ENCODE measurements at regions not wholly inside any gene's neighbourhood (a gene's known extent, or its start where the extent isn't known, plus 50 kb on each side); places are given as distances from the start of the nearest gene placed in this dataset.

DNA sequence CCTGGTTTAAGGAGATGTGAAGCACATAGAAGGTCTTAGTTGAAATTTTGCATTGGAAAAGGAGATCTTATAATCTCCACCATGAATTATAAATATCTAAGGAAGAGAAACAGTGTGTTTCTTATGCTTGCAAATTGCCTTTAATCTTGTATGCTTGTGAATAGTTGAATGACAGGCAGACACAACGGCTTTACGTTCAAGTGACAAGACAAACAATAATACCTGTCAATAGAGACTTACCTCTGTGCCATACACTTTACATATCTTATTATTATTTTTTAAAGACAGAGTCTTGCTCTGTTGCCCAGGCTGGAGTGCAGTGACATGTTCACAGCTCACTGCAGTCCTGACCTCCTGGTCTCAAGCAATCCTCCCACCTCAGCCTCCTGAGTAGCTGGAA, 113.7 kb downstream of the QPCT start:
- TF ChIP-seq, protein P1, sequence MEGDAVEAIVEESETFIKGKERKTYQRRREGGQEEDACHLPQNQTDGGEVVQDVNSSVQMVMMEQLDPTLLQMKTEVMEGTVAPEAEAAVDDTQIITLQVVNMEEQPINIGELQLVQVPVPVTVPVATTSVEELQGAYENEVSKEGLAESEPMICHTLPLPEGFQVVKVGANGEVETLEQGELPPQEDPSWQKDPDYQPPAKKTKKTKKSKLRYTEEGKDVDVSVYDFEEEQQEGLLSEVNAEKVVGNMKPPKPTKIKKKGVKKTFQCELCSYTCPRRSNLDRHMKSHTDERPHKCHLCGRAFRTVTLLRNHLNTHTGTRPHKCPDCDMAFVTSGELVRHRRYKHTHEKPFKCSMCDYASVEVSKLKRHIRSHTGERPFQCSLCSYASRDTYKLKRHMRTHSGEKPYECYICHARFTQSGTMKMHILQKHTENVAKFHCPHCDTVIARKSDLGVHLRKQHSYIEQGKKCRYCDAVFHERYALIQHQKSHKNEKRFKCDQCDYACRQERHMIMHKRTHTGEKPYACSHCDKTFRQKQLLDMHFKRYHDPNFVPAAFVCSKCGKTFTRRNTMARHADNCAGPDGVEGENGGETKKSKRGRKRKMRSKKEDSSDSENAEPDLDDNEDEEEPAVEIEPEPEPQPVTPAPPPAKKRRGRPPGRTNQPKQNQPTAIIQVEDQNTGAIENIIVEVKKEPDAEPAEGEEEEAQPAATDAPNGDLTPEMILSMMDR (IDR thresholded peaks at IDR 0.05; ENCODE audit: poor library complexity) = no peak
- no peak for TF ChIP-seq EZH2phosphoT487 (IDR thresholded peaks at IDR 0.05; ENCODE audit: low read depth, severe bottlenecking, unreplicated experiment)
- TF ChIP-seq EZH2 (IDR thresholded peaks at IDR 0.05; ENCODE audit: borderline replicate concordance) = no peak
